ENCODE measurements at regions not wholly inside any gene's neighbourhood (a gene's known extent, or its start where the extent isn't known, plus 50 kb on each side); places are given as distances from the start of the nearest gene placed in this dataset.

GRCh38 chr6:134823710-134824034, 126.2 kb downstream of the ALDH8A1 start (continued):
- TF ChIP-seq CTCF (IDR thresholded peaks at IDR 0.05; ENCODE audit: control extremely low read depth in 1 of 3, insufficient read depth in 1 of 3, low read depth in 1 of 3, low read length in 3 of 3): no peak
